Fibroblast of lung (primary cell): ENCODE measurements at regions not wholly inside any gene's neighbourhood (a gene's known extent, or its start where the extent isn't known, plus 50 kb on each side); places are given as distances from the start of the nearest gene placed in this dataset.
A peak's percentile ranks its signal among the peaks of the same experiment; 100 is the strongest.

Source experiments
- DNase-seq, 2 donors: peaks; one replicate each; pipeline versions ENCODE4 v3.0.0 to v3.0.0-alpha.2; 2010; ENCODE audit warnings: low read depth in 2 of 2
- H2AFZ ChIP-seq: 2 replicates; pipeline ENCODE4 v1.5.1; 2012; ENCODE audit warnings: low read length, control low read depth, inconsistent platforms
- H3K27ac ChIP-seq: 2 replicates; pipeline ENCODE4 v1.5.1; 2011; ENCODE audit warnings: low read length, control low read depth; ENCODE audit not compliant: insufficient read depth
- H3K27me3 ChIP-seq: 2 replicates; pipeline ENCODE4 v1.5.1; 2011; ENCODE audit warnings: mild to moderate bottlenecking, low read length; ENCODE audit not compliant: control insufficient read depth, insufficient read depth
- H3K36me3 ChIP-seq: 2 replicates; pipeline ENCODE4 v1.5.1; 2011; ENCODE audit warnings: low read length; ENCODE audit not compliant: control insufficient read depth, insufficient read depth
- H3K4me1 ChIP-seq: 2 replicates; pipeline ENCODE4 v1.5.1; 2011; ENCODE audit warnings: low read length; ENCODE audit not compliant: control insufficient read depth, insufficient read depth; ENCODE audit errors: extremely low read depth
- H3K4me2 ChIP-seq: 2 replicates; pipeline ENCODE4 v1.5.1; 2011; ENCODE audit warnings: low read length, control low read depth; ENCODE audit not compliant: insufficient read depth; ENCODE audit errors: extremely low read depth
- H3K4me3 ChIP-seq, 4 experiments: fragments of 200-600 bp in 1 of 4; sonication (generic) in 1 of 4; replicated peaks in 1 of 4; 2 replicates each; pipeline ENCODE4 v1.5.1; 2011 to 2016; ENCODE audit warnings: low read length in 4 of 4, low read depth in 3 of 4, mild to moderate bottlenecking in 3 of 4, control low read depth in 2 of 4, inconsistent platforms in 1 of 4, mixed read lengths in 1 of 4; ENCODE audit not compliant: insufficient read depth in 1 of 4; ENCODE audit errors: control extremely low read depth in 1 of 4
- H3K79me2 ChIP-seq: 2 replicates; pipeline ENCODE4 v1.5.1; 2012; ENCODE audit warnings: mild to moderate bottlenecking, low read length, inconsistent platforms; ENCODE audit not compliant: control insufficient read depth, insufficient read depth
- H3K9ac ChIP-seq: 2 replicates; pipeline ENCODE4 v1.5.1; 2011; ENCODE audit warnings: mild to moderate bottlenecking, low read length, control low read depth; ENCODE audit not compliant: insufficient read depth
- H3K9me3 ChIP-seq: 2 replicates; pipeline ENCODE4 v1.5.1; 2012; ENCODE audit warnings: low read depth, low read length; ENCODE audit not compliant: control insufficient read depth, insufficient read depth
- H4K20me1 ChIP-seq: 2 replicates; pipeline ENCODE4 v1.5.1; 2011; ENCODE audit warnings: low read length; ENCODE audit not compliant: control insufficient read depth, insufficient read depth; ENCODE audit errors: extremely low read depth
- EZH2 ChIP-seq: IDR thresholded peaks from 2 replicates; pipeline ENCODE4 v1.5.1; 2012; ENCODE audit warnings: low read length, control low read depth, mild to moderate bottlenecking; ENCODE audit errors: missing control alignments
- TF ChIP-seq, protein P1 (sequence below), 2 donors: IDR thresholded peaks in 1 of 2; conservative IDR thresholded peaks in 1 of 2; 1 replicate in 1 of 2; 2 replicates in 1 of 2; pipeline ENCODE4 v1.5.1; 2011 to 2012; ENCODE audit warnings: low read length in 2 of 2, control low read depth in 1 of 2, inconsistent platforms in 1 of 2, low read depth in 1 of 2, mild to moderate bottlenecking in 1 of 2

DNA sequence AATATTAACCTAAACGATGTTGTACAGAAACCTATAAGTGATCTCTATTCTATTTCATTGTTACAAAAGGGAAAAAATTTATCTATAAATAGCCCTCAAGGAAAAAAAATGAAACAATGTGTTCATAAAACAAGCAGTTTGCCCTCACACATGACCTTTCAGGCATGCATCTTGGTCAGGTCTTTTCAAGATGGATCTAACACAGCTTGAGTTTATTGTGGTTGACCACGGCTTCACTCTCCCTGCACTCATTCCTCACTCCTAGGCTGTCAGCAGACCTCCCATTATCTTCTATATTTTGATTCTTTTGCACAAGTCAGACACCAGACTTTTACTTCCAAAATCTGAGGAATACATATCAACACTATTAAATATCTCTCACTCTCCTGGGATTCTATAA is 544.3 kb downstream of the KCNT2 start:
- Histone ChIP-seq H3K4me3 (no peak overlapping the region), H3K27me3 (no peaks in the 10 kb centered on the region), H3K79me2 (no peaks in the 10 kb centered on the region), H2AFZ (no peak overlapping the region), H3K9me3 (no peaks in the 10 kb centered on the region), H3K4me2 (no peak overlapping the region), H4K20me1 (no peaks in the 10 kb centered on the region), H3K4me1 (no peaks in the 10 kb centered on the region), H3K9ac (no peak overlapping the region), H3K27ac (no peak overlapping the region), H3K36me3 (no peaks in the 10 kb centered on the region)
- no peak for TF ChIP-seq EZH2
- TF ChIP-seq, protein P1, sequence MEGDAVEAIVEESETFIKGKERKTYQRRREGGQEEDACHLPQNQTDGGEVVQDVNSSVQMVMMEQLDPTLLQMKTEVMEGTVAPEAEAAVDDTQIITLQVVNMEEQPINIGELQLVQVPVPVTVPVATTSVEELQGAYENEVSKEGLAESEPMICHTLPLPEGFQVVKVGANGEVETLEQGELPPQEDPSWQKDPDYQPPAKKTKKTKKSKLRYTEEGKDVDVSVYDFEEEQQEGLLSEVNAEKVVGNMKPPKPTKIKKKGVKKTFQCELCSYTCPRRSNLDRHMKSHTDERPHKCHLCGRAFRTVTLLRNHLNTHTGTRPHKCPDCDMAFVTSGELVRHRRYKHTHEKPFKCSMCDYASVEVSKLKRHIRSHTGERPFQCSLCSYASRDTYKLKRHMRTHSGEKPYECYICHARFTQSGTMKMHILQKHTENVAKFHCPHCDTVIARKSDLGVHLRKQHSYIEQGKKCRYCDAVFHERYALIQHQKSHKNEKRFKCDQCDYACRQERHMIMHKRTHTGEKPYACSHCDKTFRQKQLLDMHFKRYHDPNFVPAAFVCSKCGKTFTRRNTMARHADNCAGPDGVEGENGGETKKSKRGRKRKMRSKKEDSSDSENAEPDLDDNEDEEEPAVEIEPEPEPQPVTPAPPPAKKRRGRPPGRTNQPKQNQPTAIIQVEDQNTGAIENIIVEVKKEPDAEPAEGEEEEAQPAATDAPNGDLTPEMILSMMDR (conservative IDR thresholded peaks at IDR 0.05 in 1 of 2, IDR thresholded peaks at IDR 0.05 in 1 of 2; ENCODE audit: low read depth in 1 of 2, low read length in 2 of 2), result no peak
- peak; percentile 5 to 37 for DNase-seq

DNA sequence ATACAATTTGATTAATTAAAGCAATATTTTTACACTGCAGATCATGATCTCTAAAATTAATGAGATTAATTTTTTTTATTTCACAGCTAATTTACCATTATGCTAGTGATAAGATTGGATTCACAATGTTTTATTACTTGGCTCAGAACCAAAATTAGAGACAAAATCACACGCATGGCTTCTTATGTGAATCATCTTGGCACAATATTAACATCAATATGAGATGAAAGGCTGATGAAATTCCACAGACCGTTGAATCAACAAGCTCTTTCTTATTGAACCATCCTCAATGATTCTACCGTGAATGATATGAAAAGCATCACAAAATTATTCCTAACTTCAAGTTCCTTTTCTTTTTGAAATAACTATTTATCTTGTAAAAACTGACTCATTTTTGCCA is 544.9 kb downstream of the KCNT2 start:
- no peak overlapping the region for H3K4me3 ChIP-seq
- H2AFZ ChIP-seq, result no peak overlapping the region
- no peak for TF ChIP-seq EZH2
- TF ChIP-seq, protein P1 (conservative IDR thresholded peaks at IDR 0.05 in 1 of 2, IDR thresholded peaks at IDR 0.05 in 1 of 2; ENCODE audit: low read depth in 1 of 2, low read length in 2 of 2), result no peak
- DNase-seq, result peak; percentile 54 to 72
- no peaks in the 10 kb centered on the region for H3K36me3 ChIP-seq
- no peaks in the 10 kb centered on the region for H4K20me1 ChIP-seq
- H3K27me3 ChIP-seq, result no peaks in the 10 kb centered on the region
- no peak overlapping the region for H3K4me2 ChIP-seq
- no peaks in the 10 kb centered on the region for H3K79me2 ChIP-seq
- no peak overlapping the region for H3K9ac ChIP-seq
- H3K27ac ChIP-seq, result no peak overlapping the region
- H3K4me1 ChIP-seq, result no peaks in the 10 kb centered on the region
- H3K9me3 ChIP-seq, result no peaks in the 10 kb centered on the region

DNA sequence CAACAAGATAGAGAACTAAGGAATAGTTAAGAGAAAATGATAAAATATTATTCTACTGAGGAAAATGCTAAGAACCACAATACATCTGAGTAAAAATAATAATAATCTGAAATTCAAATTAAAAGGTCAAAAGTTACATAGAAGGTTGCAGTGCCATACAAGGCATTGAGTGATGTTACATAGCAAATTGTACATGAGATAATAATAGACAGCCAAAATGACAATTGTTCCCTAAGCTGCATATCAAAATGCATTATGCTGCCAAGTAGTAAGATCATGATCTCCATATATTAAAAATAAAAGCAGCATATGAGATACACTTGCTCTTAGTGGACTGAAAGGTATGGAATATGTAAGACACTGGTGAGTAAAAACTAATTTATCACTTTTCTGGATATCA is 547.7 kb downstream of the KCNT2 start:
- H3K27ac ChIP-seq, result no peak overlapping the region
- TF ChIP-seq, protein P1 (conservative IDR thresholded peaks at IDR 0.05 in 1 of 2, IDR thresholded peaks at IDR 0.05 in 1 of 2; ENCODE audit: low read depth in 1 of 2, low read length in 2 of 2), result no peak
- no peak for TF ChIP-seq EZH2
- no peaks in the 10 kb centered on the region for H3K27me3 ChIP-seq
- no peaks in the 10 kb centered on the region for H4K20me1 ChIP-seq
- H2AFZ ChIP-seq, result no peak overlapping the region
- no peak overlapping the region for H3K4me3 ChIP-seq
- H3K4me2 ChIP-seq, result no peak overlapping the region
- no peak overlapping the region for H3K9ac ChIP-seq
- H3K79me2 ChIP-seq, result no peaks in the 10 kb centered on the region
- H3K9me3 ChIP-seq, result no peaks in the 10 kb centered on the region
- H3K4me1 ChIP-seq, result no peaks in the 10 kb centered on the region
- DNase-seq, result no peak
- no peaks in the 10 kb centered on the region for H3K36me3 ChIP-seq
